Sciatic nerve (tissue), 2 donors: ENCODE measurements at regions not wholly inside any gene's neighbourhood (a gene's known extent, or its start where the extent isn't known, plus 50 kb on each side); places are given as distances from the start of the nearest gene placed in this dataset.

Experiments
- ATAC-seq: fragments of 200-7000 bp; cut with Tn5 transposase; one replicate; pipeline ENCODE4 v1.9.1; 2020; ENCODE audit warnings: mild to moderate bottlenecking, moderate library complexity
- DNase-seq: peaks from one replicate; pipeline ENCODE4 v3.0.0-alpha.2; 2020; ENCODE audit warnings: low spot score
- intact Hi-C: fragments of 100-400 bp; cut with DNase I; formaldehyde crosslinking; loops from one replicate; pipeline ENCODE4 v1.14.2; 2022
- donor health status: DM: no; HTN: no; CAD: no.
- donor health status: DM: no; HTN: no; CAD: no.

- ATAC-seq (no peak), DNase-seq (no peak)
- intact Hi-C loops = no loop called here
These were observed 332.6 kb upstream of the KLF6 start for GRCh38 chr10:4117604-4118003.

GRCh38 chr10:4111643-4112042 lies 326.6 kb upstream of the KLF6 start:
- ATAC-seq = no peak
- intact Hi-C loops = no loop called here
- no peak for DNase-seq

GRCh38 chr10:4109469-4109868 lies 324.5 kb upstream of the KLF6 start:
- ATAC-seq (no peak), DNase-seq (no peak)
- intact Hi-C loops = no loop called here

- ATAC-seq = no peak
- intact Hi-C loops = no loop called here
- no peak for DNase-seq
These were observed 323.7 kb upstream of the KLF6 start for GRCh38 chr10:4108693-4109092.

- no peak for DNase-seq
These were observed 322.4 kb upstream of the KLF6 start for GRCh38 chr10:4107285-4107851.

GRCh38 chr10:4103603-4104002 lies 318.6 kb upstream of the KLF6 start:
- ATAC-seq (no peak), DNase-seq (no peak)
- intact Hi-C loops = no loop called here

More at GRCh38 chr10:4107285-4107851, 322.4 kb upstream of the KLF6 start:
- intact Hi-C loops = no loop called here
- ATAC-seq = no peak

GRCh38 chr10:4102802-4103344 lies 317.9 kb upstream of the KLF6 start:
- DNase-seq (no peak), ATAC-seq (no peak)
- intact Hi-C loops = no loop called here

GRCh38 chr10:4101918-4102654 lies 317.1 kb upstream of the KLF6 start:
- intact Hi-C loops = no loop called here
- ATAC-seq = no peak
- no peak for DNase-seq

- ATAC-seq (no peak), DNase-seq (no peak)
- intact Hi-C loops = no loop called here
These were observed 315.4 kb upstream of the KLF6 start for GRCh38 chr10:4100380-4100779.

GRCh38 chr10:4099202-4099601 lies 314.2 kb upstream of the KLF6 start:
- intact Hi-C loops = no loop called here
- ATAC-seq (no peak), DNase-seq (no peak)

GRCh38 chr10:4095166-4095917 lies 310.3 kb upstream of the KLF6 start:
- ATAC-seq = no peak
- intact Hi-C loops = no loop called here
- DNase-seq = no peak

- intact Hi-C loops = no loop called here
- ATAC-seq (no peak), DNase-seq (no peak)
These were observed 309.7 kb upstream of the KLF6 start for GRCh38 chr10:4094751-4095150.

GRCh38 chr10:4093438-4093837 lies 308.4 kb upstream of the KLF6 start:
- no peak for ATAC-seq
- no peak for DNase-seq
- intact Hi-C loops = no loop called here

GRCh38 chr10:4088354-4089066 lies 303.5 kb upstream of the KLF6 start:
- intact Hi-C loops = no loop called here
- no peak for DNase-seq
- ATAC-seq = no peak

GRCh38 chr10:4086131-4086898 lies 301.3 kb upstream of the KLF6 start:
- DNase-seq = no peak
- no peak for ATAC-seq
- intact Hi-C loops = no loop called here

- ATAC-seq = peak; percentile 81
- intact Hi-C loops = no loop called here
These were observed 298.5 kb upstream of the KLF6 start for GRCh38 chr10:4083509-4084003.

GRCh38 chr10:4082861-4083260 lies 297.9 kb upstream of the KLF6 start:
- intact Hi-C loops = no loop called here
- DNase-seq = no peak
- peak; percentile 32 for ATAC-seq

More at GRCh38 chr10:4083509-4084003, 298.5 kb upstream of the KLF6 start:
- no peak for DNase-seq

- DNase-seq (no peak), ATAC-seq (peak; percentile 61)
- intact Hi-C loops = no loop called here
These were observed 296.7 kb upstream of the KLF6 start for GRCh38 chr10:4081685-4082111.
